EH (cell line): ENCODE measurements at regions not wholly inside any gene's neighbourhood (a gene's known extent, or its start where the extent isn't known, plus 50 kb on each side); places are given as distances from the start of the nearest gene placed in this dataset.
A peak's percentile ranks its signal among the peaks of the same experiment; 100 is the strongest.

Experiments used
- DNase-seq: peaks from one replicate; pipeline ENCODE4 v3.0.0-alpha.2; 2015; ENCODE audit warnings: low read depth

GRCh38 chr5:124377386-124377785 lies 369.1 kb downstream of the ZNF608 start:
- no peak for DNase-seq

GRCh38 chr5:124373883-124374282 lies 372.6 kb downstream of the ZNF608 start:
- DNase-seq: no peak

GRCh38 chr5:124372457-124372856 lies 374.0 kb downstream of the ZNF608 start:
- DNase-seq: no peak

GRCh38 chr5:124371111-124371706 lies 375.2 kb downstream of the ZNF608 start:
- no peak for DNase-seq

GRCh38 chr5:124370601-124371000 lies 375.8 kb downstream of the ZNF608 start:
- no peak for DNase-seq

GRCh38 chr5:124365361-124365801 lies 381.1 kb downstream of the ZNF608 start:
- DNase-seq: no peak

- no peak for DNase-seq
Measured at GRCh38 chr5:124355928-124356327, 390.5 kb downstream of the ZNF608 start.

GRCh38 chr5:124353016-124353415 lies 393.4 kb downstream of the ZNF608 start:
- no peak for DNase-seq

GRCh38 chr5:124352312-124352711 lies 394.1 kb downstream of the ZNF608 start:
- DNase-seq: no peak

- no peak for DNase-seq
Measured at GRCh38 chr5:124349931-124350330, 396.5 kb downstream of the ZNF608 start.

GRCh38 chr5:124343451-124343867 lies 403.0 kb downstream of the ZNF608 start:
- DNase-seq: peak; percentile 1

- DNase-seq: no peak
Measured at GRCh38 chr5:124342986-124343385, 403.5 kb downstream of the ZNF608 start.

- DNase-seq: no peak
Measured at GRCh38 chr5:124342584-124342983, 403.9 kb downstream of the ZNF608 start.

- peak; percentile 1 for DNase-seq
Measured at GRCh38 chr5:124342027-124342471, 404.4 kb downstream of the ZNF608 start.

GRCh38 chr5:124341066-124341858 lies 405.2 kb downstream of the ZNF608 start:
- no peak for DNase-seq

GRCh38 chr5:124337996-124338395 lies 408.4 kb downstream of the ZNF608 start:
- no peak for DNase-seq

- DNase-seq: no peak
Measured at GRCh38 chr5:124333298-124333979, 413.0 kb downstream of the ZNF608 start.

- no peak for DNase-seq
Measured at GRCh38 chr5:124332273-124332672, 414.2 kb downstream of the ZNF608 start.

- no peak for DNase-seq
Measured at GRCh38 chr5:124330595-124331220, 415.7 kb downstream of the ZNF608 start.

- DNase-seq: no peak
Measured at GRCh38 chr5:124328201-124328600, 418.2 kb downstream of the ZNF608 start.

- no peak for DNase-seq
Measured at GRCh38 chr5:124318661-124319060, 427.8 kb downstream of the ZNF608 start.

- DNase-seq: no peak
Measured at GRCh38 chr5:124317451-124317850, 429.0 kb downstream of the ZNF608 start.
